ENCODE measurements at regions not wholly inside any gene's neighbourhood (a gene's known extent, or its start where the extent isn't known, plus 50 kb on each side); places are given as distances from the start of the nearest gene placed in this dataset.

DNA sequence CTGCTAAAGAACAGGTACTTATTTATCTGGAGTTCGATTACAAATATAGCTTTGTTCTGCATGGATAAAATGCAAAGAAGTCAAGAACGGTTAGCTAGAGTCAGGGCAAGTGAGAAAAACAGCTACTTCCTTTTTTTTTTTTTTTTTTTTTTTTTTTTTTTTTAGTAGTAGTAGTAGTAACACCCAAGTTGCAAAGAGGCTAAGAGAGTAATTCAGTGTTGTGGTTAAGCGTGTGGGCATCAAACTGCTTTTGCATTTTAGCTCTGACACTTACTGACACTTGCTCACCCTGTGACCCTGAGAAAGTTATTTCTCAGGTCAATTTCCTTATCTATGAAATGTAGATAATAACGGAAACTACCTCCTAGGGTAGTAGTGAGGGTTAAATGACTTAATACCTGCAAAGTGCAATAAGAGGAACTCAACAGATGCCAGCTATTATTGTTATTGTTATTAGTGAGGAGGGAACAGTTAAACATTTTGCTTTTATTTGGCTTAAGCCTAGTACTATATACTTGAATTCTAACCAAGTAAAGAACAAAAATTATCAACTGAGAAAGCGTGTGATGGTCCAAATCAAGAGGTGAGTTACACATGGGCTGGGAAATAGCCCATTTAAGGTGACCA, 86.7 kb upstream of the BACH2 start:
- Mint-ChIP-seq H3K27ac (ENCODE audit: low read depth, unreplicated experiment) (no peak overlapping the region), H3K27me3 (ENCODE audit: insufficient read depth, unreplicated experiment) (no peaks in the 10 kb centered on the region), H3K4me3 (ENCODE audit: unreplicated experiment) (no peak overlapping the region), H3K36me3 (ENCODE audit: insufficient read depth, unreplicated experiment) (no peaks in the 10 kb centered on the region), H3K9me3 (ENCODE audit: unreplicated experiment) (no peaks in the 10 kb centered on the region), H3K4me1 (ENCODE audit: insufficient read depth, unreplicated experiment) (no peaks in the 10 kb centered on the region)
- CTCF ChIA-PET = interaction anchor here (0.6 to 2.0 kb wide), 6 partner anchors 10 to 465 kb away, joined by 3 to 6 read pairs (median 3); no protein-coding TSS in a partner anchor
- BruUV-seq (replicated peaks) = no TSS peak
- TF ChIP-seq, protein P1, sequence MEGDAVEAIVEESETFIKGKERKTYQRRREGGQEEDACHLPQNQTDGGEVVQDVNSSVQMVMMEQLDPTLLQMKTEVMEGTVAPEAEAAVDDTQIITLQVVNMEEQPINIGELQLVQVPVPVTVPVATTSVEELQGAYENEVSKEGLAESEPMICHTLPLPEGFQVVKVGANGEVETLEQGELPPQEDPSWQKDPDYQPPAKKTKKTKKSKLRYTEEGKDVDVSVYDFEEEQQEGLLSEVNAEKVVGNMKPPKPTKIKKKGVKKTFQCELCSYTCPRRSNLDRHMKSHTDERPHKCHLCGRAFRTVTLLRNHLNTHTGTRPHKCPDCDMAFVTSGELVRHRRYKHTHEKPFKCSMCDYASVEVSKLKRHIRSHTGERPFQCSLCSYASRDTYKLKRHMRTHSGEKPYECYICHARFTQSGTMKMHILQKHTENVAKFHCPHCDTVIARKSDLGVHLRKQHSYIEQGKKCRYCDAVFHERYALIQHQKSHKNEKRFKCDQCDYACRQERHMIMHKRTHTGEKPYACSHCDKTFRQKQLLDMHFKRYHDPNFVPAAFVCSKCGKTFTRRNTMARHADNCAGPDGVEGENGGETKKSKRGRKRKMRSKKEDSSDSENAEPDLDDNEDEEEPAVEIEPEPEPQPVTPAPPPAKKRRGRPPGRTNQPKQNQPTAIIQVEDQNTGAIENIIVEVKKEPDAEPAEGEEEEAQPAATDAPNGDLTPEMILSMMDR (IDR thresholded peaks at IDR 0.05; ENCODE audit: unreplicated experiment) = no peak
- POLR2A ChIA-PET = no interaction called here
- intact Hi-C loops (cut with micrococcal nuclease) = no loop called here
- DNase-seq (ENCODE audit: unreplicated experiment) = no peak

DNA sequence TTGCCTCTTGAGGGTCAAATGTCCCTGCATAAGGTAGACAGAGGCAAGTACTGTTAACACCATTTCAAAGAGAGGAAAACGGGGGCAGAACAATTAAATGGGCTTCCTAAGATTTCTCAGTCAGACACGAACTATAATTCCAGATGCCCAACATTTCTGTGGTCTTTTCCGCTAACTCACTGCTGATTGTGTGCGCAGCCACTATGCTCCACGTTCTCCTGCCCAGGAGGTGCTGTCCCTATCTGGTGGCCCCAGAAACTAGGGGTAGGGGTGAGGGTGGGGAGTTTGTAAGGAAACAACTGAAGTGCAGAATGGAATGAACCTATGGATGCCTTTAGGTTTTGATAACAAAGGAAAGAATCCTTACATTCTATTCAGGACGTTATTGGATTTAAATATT, 86.1 kb upstream of the BACH2 start:
- Mint-ChIP-seq H3K4me1 (ENCODE audit: insufficient read depth, unreplicated experiment) (no peaks in the 10 kb centered on the region), H3K4me3 (ENCODE audit: unreplicated experiment) (no peak overlapping the region), H3K27ac (ENCODE audit: low read depth, unreplicated experiment) (no peak overlapping the region), H3K36me3 (ENCODE audit: insufficient read depth, unreplicated experiment) (no peaks in the 10 kb centered on the region), H3K27me3 (ENCODE audit: insufficient read depth, unreplicated experiment) (no peaks in the 10 kb centered on the region), H3K9me3 (ENCODE audit: unreplicated experiment) (no peaks in the 10 kb centered on the region)
- BruUV-seq (replicated peaks) = no TSS peak
- intact Hi-C loops (cut with micrococcal nuclease) = no loop called here
- DNase-seq (ENCODE audit: unreplicated experiment) = no peak
- TF ChIP-seq, protein P1 (IDR thresholded peaks at IDR 0.05; ENCODE audit: unreplicated experiment) = no peak
- POLR2A ChIA-PET = no interaction called here
- CTCF ChIA-PET = interaction anchor here (0.6 to 4.3 kb wide), 6 partner anchors 10 to 465 kb away, joined by 3 to 44 read pairs (median 3); no protein-coding TSS in a partner anchor

DNA sequence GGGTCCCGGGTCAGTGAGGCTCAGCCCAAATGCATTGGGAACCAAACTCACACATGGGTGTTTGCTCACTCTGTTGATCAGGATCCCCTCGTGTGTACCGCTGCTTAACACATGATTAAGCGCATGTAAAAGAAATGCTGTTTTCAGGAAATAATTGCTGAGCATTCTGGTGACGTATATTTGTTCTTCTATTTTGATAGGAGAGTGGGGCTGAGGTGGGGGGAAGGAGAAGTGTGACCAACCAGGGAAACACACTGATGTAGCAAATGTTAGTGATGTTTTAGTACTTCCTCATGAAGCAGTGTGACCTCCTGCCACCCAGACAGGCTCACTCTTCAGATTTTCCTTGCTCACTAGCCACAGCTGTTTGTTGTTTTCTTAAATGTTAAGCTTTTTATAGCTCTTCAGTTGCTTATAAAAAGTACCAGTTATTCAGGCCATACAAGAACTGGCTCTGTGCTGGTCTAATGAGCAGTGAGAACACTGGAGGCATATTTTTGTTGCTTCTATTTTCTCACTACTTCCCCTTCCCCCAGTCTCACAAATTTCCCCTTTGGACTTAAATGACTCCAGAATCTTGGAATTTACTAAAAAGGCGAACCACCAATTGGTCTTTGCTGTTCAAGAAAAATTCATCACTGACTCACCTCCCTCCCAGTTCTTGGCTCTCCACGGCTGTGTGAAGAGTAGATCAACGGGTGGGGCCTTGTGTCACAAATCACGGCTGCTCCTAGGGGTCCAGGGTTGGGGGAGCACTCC, 79.2 kb upstream of the BACH2 start:
- BruUV-seq (replicated peaks) = no TSS peak
- CTCF ChIA-PET = interaction anchor here (0.5 to 4.1 kb wide), 5 partner anchors 17 to 453 kb away, joined by 3 to 11 read pairs (median 4); no protein-coding TSS in a partner anchor
- H3K36me3 Mint-ChIP-seq (ENCODE audit: insufficient read depth, unreplicated experiment) = no peaks in the 10 kb centered on the region
- no peak overlapping the region for H3K4me3 Mint-ChIP-seq (ENCODE audit: unreplicated experiment)
- TF ChIP-seq, protein P1 (IDR thresholded peaks at IDR 0.05; ENCODE audit: unreplicated experiment) = no peak
- H3K4me1 Mint-ChIP-seq (ENCODE audit: insufficient read depth, unreplicated experiment) = peaks cover 12% of the 10 kb centered on the region
- no peak for DNase-seq (ENCODE audit: unreplicated experiment)
- H3K27me3 Mint-ChIP-seq (ENCODE audit: insufficient read depth, unreplicated experiment) = no peaks in the 10 kb centered on the region
- H3K9me3 Mint-ChIP-seq (ENCODE audit: unreplicated experiment) = no peaks in the 10 kb centered on the region
- POLR2A ChIA-PET = interaction anchor here (1.3 kb wide), 1 partner anchor 11 kb away, joined by 4 read pairs; no protein-coding TSS in a partner anchor
- peak overlapping the region; percentile 8 for H3K27ac Mint-ChIP-seq (ENCODE audit: low read depth, unreplicated experiment)
- intact Hi-C loops (cut with micrococcal nuclease) = no loop called here

DNA sequence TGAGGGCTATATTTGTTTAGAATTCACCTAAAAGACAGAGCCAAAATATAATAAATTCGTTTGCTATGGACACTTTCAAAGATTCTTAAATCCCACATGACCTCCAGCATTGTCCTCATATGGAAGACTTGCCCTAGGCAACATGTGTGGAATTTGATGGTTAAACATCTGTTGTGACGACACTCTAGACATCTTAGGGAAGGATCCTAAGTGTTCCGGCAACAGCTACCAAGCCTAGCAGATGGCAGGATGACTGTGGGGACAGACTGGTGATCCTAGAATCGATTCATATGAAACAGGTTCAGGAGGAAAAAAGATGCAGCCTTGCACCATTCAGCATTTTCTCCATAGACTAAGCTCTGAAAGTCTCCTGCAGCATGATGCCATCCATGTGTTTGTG, 77.6 kb upstream of the BACH2 start:
- H3K9me3 Mint-ChIP-seq (ENCODE audit: unreplicated experiment) = no peaks in the 10 kb centered on the region
- intact Hi-C loops (cut with micrococcal nuclease) = no loop called here
- no peak for DNase-seq (ENCODE audit: unreplicated experiment)
- ChIA-PET POLR2A (interaction anchor here (0.9 kb wide), 1 partner anchor 78 kb away, joined by 3 read pairs; no protein-coding TSS in a partner anchor), CTCF (interaction anchor here (1.7 to 4.1 kb wide), 2 partner anchors 18 to 25 kb away, joined by 4 to 11 read pairs; no protein-coding TSS in a partner anchor)
- no TSS peak for BruUV-seq (replicated peaks)
- TF ChIP-seq, protein P1 (IDR thresholded peaks at IDR 0.05; ENCODE audit: unreplicated experiment) = no peak
- H3K27ac Mint-ChIP-seq (ENCODE audit: low read depth, unreplicated experiment) = no peak overlapping the region
- H3K4me3 Mint-ChIP-seq (ENCODE audit: unreplicated experiment) = no peak overlapping the region
- H3K4me1 Mint-ChIP-seq (ENCODE audit: insufficient read depth, unreplicated experiment) = peaks cover 16% of the 10 kb centered on the region
- no peaks in the 10 kb centered on the region for H3K27me3 Mint-ChIP-seq (ENCODE audit: insufficient read depth, unreplicated experiment)
- H3K36me3 Mint-ChIP-seq (ENCODE audit: insufficient read depth, unreplicated experiment) = no peaks in the 10 kb centered on the region

Measured in MCF 10A (cell line).